ENCODE measurements at regions not wholly inside any gene's neighbourhood (a gene's known extent, or its start where the extent isn't known, plus 50 kb on each side); places are given as distances from the start of the nearest gene placed in this dataset.

DNA sequence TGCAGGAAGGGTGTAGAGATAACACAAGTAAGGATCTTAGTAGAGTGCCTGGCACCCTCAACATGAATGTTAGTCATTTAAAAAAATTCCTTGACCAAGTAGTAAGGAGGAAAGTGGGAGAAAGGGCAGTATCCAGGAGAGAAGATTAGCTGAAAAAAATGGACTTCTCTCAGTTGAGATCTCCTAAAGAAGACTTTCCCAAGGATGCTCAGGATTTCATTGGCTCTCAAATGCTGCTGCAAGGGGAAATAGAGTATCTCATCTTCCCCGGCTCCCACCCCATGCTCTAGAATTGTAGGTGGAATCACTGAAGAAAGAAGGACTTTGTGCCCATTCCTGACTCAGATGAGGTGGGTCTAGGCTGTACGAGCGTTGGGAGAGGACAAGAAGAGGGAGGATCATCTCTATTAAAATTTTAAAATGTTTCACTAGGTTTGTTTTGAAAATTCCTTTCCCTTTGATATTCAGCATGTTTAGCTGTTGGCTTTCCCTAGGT, 231.1 kb downstream of the MYCN start:
- H2BK5ac ChIP-seq (ENCODE audit: low read depth, low read length) = no peak overlapping the region
- H3K18ac ChIP-seq (ENCODE audit: extremely low read depth, low read length) = no peak overlapping the region; the same call in 1 of the 2 replicates
- no peaks in the 10 kb centered on the region for H3K36me3 ChIP-seq (ENCODE audit: control insufficient read depth in 2 of 4, insufficient read depth in 4 of 4, low read length in 3 of 4)
- DNase-seq (ENCODE audit: low read depth in 1 of 2, low spot score in 2 of 2) = no peak
- H3K56ac ChIP-seq (replicated peaks; ENCODE audit: insufficient read length, low read depth, low read length) = no peak overlapping the region
- H3K9ac ChIP-seq (replicated peaks in 1 of 4; ENCODE audit: extremely low read depth in 1 of 4, low read depth in 3 of 4, low read length in 3 of 4) = no peak overlapping the region
- peaks cover 0 to 9% (median 5%) of the 10 kb centered on the region in 4 experiments; a peak in 4 of 7 replicates for H3K4me1 ChIP-seq (replicated peaks in 1 of 4; ENCODE audit: control insufficient read depth in 3 of 4, insufficient read depth in 4 of 4, low read length in 3 of 4)
- H2AK5ac ChIP-seq (ENCODE audit: low read depth, low read length) = 0 out of 2 replicates have a peak overlapping the region, but pooled peaks have one; percentile 16
- H3K4ac ChIP-seq (replicated peaks; ENCODE audit: insufficient read length, low read depth, low read length) = no peak overlapping the region
- H3K4me3 ChIP-seq (ENCODE audit: extremely low read depth in 1 of 4, insufficient read depth in 2 of 4, low read depth in 3 of 4, low read length in 4 of 4) = no peak overlapping the region
- no peaks in the 10 kb centered on the region for H3K79me2 ChIP-seq (ENCODE audit: control insufficient read depth in 1 of 2, insufficient read depth in 2 of 2, low read length in 2 of 2)
- H4K20me1 ChIP-seq (replicated peaks in 1 of 2; ENCODE audit: control insufficient read depth in 1 of 2, insufficient read depth in 2 of 2, low read length in 2 of 2) = no peaks in the 10 kb centered on the region
- no peak overlapping the region for H4K91ac ChIP-seq (replicated peaks; ENCODE audit: insufficient read length, low read length)
- H4K8ac ChIP-seq (ENCODE audit: extremely low read depth, insufficient read depth, low read length) = no peak overlapping the region
- no peak overlapping the region for H3K27ac ChIP-seq (ENCODE audit: low read depth, low read length)
- H3K23ac ChIP-seq (ENCODE audit: insufficient read length) = no peak overlapping the region
- H3K23me2 ChIP-seq (ENCODE audit: low read depth, low read length) = no peaks in the 10 kb centered on the region
- H2BK12ac ChIP-seq (ENCODE audit: low read depth, low read length) = no peak overlapping the region
- WGBS, 2 experiments (ENCODE audit: extremely low coverage in 1 of 2, insufficient coverage in 1 of 2, insufficient read length in 1 of 2, insufficient replicate concordance in 2 of 2, low coverage in 1 of 2, low lambda C conversion rate in 2 of 2, missing lambda C conversion rate in 1 of 2) = 93% methylated on average over 3 of the region's 3 CpGs; no CpG with 5 or more reads in 1 of the 2 experiments
- no peak overlapping the region for H4K5ac ChIP-seq (ENCODE audit: insufficient read length, low read depth, low read length)
- no peak overlapping the region for H3K14ac ChIP-seq (ENCODE audit: insufficient read length)
- no peak for FAIRE-seq
- H2BK120ac ChIP-seq (replicated peaks; ENCODE audit: low read depth, low read length) = no peak overlapping the region
- no peak overlapping the region for H2BK20ac ChIP-seq (ENCODE audit: low read length)
- H3K9me3 ChIP-seq (ENCODE audit: insufficient read depth in 2 of 2, low read depth in 1 of 2, low read length in 1 of 2) = no peaks in the 10 kb centered on the region
- POLR2A ChIA-PET (ENCODE audit: partially characterized antibody) = interaction anchor here (1.2 kb wide), 1 partner anchor 8 kb away, joined by 4 read pairs; no protein-coding TSS in a partner anchor
- H2BK15ac ChIP-seq (ENCODE audit: low read length) = no peak overlapping the region
- CTCF ChIA-PET (ENCODE audit: partially characterized antibody) = interaction anchor here (0.6 to 1.5 kb wide), 5 partner anchors 10 to 285 kb away, joined by 3 read pairs; no protein-coding TSS in a partner anchor
- H3K27me3 ChIP-seq (replicated peaks in 1 of 4; ENCODE audit: control insufficient read depth in 3 of 4, extremely low read depth in 1 of 4, insufficient read depth in 3 of 4, low read length in 3 of 4) = no peaks in the 10 kb centered on the region
- H2AFZ ChIP-seq (ENCODE audit: low read length) = no peak overlapping the region; the same call in 1 of the 2 replicates
- no peaks in the 10 kb centered on the region for H3K79me1 ChIP-seq (ENCODE audit: low read depth, low read length)
- no peak overlapping the region for H3K4me2 ChIP-seq (ENCODE audit: insufficient read depth in 1 of 2, low read depth in 2 of 2, low read length in 2 of 2)
- TF ChIP-seq E2F6 (IDR thresholded peaks at IDR 0.05) (no peak), TCF12 (IDR thresholded peaks at IDR 0.05; ENCODE audit: low read depth, low read length) (no peak), SRF (IDR thresholded peaks at IDR 0.05; ENCODE audit: low read depth, low read length) (no peak), RNF2 (IDR thresholded peaks at IDR 0.05; ENCODE audit: borderline replicate concordance, low read depth, low read length, missing control alignments, poor library complexity, severe bottlenecking) (no peak), JUND (IDR thresholded peaks at IDR 0.05; ENCODE audit: low read length) (no peak), KDM1A (IDR thresholded peaks at IDR 0.05; ENCODE audit: borderline replicate concordance, low read length) (no peak)

Data from H1 (cell line).